Fibroblast of upper back skin (primary cell): ENCODE measurements at regions not wholly inside any gene's neighbourhood (a gene's known extent, or its start where the extent isn't known, plus 50 kb on each side); places are given as distances from the start of the nearest gene placed in this dataset.
"Not testable (repeated sequence)": the region's sequence is repeated elsewhere in the genome, so short reads cannot be mapped to it uniquely, and the experiment has no call there.

Experiments used
- DNase-seq: peaks from one replicate; pipeline ENCODE4 v3.0.0-alpha.2; 2013

DNA sequence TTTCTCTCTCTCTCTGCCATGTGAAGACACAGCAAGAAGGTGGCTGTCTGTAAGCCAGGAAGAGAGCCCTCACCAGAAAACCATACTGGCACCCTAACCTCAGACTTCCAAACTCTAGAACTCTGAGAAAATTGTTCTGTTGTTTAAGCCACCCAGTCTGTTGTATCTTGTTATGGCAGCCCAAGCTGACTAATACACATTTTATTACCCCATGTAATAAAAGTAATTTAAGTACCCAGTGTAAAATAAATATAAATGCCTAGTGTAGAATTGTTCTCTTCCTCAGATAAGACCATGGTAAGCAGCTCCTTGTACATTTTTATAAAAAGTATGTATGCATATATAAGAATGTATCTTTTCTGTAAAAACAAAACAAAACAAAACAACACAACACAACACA is 119.7 kb downstream of the DTL start:
- no peak for DNase-seq

DNA sequence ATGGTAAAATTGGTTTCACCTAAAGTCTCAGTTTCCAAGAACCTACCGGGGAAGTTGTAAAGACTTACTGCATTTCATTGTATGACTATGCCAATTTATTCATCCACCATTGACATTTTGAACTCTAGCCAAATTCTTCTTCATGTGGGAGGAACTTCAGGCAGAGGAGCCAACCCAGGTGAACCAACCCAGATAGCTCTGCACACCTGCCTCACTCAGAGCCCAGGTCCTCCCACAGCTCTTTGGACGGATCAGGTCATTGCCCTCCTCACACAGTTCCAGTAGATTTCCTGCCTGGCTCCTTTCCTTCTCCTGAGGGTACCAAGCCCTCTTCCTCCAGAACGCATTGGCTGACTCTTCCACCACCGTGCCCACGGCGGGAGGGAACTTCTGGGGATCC is 121.7 kb downstream of the DTL start:
- no peak for DNase-seq

DNA sequence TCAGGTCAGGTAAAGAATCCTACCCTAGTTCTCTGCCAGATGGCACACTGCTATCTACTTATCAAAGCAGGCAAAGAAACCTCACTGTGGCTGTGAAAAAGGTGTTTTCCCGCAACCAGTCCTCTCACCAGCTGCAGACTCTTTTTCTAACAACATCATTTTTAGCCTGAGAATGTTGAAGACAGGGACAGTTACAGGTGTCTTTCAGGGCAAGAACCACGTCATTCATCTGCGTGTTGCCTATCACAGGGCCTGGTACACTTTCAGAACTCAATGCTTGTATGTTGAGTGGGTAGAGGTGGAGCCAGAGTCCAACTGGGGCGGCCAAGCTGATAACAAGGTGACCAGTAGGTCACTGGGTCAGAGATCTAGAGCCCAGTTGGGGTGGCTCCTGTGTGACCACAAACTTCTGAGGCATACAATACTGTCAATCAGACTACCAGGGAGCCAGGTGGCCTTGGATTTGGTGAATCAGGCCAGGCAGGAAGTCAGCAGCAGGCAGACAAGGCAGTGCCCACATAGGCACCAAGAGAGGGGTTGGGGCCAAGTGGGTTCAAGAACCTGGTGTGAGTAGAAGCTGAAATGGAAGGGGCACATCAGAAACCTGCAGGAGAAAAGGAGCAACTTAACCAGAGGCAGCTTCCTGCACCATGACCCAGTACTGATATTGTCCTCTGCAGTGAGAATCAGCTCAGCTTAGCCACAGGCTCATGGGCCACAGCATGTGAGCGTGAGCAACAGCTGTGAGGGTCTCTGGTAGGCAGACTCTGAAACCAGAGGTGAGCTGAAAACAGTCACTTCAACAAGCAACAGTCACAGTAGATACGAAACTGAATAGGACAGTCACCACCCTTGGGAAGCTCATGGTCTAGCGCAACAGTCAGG is 123.6 kb downstream of the DTL start:
- DNase-seq = no peak

DNA sequence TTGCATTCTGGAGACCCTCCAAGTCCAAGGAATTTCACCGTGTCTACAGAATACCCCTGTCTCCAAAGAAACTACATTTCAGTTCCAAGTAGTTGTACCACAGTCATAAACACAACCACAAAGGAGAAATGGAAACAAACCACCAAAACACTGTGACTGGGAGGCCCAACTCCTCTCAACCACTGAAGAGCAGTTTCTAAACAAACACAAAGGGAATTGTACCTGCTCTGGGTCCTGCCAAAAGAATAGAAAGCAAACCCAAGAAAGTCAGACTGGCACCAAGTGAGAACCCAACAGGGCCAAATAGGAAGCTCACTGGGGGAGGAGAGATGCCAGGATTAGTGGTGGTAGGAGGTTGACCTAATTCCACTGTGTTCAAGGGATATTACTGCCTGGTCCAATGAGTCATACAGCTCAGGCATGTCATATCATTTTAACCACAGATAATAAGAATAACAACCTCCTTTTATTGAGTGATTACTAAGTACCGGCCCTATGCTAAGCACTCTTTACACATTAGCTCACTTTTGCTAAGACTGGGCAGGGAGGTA is 123.9 kb upstream of the PPP2R5A start:
- DNase-seq = peak; percentile 81

DNA sequence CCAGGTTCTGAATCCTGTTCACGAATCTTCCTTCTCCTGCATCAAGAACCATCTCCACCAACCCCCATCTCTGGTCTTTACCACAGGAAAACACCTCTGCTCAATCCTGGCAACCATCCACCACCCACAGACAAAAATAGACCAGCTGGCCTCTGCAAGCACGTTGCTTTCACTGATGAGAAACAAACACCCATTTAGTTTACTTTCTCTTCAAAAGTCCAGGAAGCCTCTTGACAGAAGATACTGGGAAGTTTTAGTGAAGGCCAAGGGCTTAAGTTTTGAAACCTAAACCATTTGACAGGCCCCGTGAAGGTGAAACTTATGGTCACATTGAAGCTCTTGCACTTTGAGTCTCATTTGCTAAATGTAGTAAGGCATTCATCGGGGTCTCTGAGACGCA is 122.6 kb upstream of the PPP2R5A start:
- DNase-seq = peak; percentile 67

DNA sequence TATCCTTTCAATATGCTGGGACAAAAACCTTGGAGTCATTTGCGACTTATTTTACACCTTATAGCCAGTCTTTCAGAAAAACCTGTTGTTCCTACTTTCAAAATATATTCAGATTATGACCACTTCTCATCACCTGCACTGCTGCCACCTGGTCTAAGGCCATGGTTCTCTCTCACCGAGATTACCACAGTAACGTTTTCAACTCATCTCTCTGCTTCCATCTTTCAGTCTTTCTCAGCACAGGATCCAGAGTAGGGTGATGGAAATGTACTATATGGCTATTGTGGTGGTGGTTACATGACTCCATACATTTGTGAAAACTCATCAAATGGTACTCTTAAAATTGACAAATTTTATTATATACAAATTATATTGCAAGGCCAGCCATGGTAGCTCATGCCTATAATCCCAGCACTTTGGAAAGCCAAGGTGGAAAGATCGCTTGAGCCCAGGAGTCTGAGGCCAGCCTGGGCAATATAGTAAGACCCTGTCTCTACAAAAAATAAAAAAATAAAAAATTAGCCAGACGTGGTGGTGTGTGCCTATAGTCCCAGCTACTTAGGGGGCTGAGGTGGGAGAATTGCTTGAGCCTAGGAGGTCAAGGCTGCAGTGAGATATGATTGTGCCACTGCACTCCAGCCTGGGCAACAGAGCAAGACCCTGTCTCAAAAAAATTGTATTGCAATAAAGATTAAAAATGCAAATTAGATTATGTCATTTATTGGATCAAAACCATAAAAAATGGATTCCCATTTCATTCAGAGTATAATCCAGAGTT is 120.9 kb upstream of the PPP2R5A start:
- DNase-seq = no peak

DNA sequence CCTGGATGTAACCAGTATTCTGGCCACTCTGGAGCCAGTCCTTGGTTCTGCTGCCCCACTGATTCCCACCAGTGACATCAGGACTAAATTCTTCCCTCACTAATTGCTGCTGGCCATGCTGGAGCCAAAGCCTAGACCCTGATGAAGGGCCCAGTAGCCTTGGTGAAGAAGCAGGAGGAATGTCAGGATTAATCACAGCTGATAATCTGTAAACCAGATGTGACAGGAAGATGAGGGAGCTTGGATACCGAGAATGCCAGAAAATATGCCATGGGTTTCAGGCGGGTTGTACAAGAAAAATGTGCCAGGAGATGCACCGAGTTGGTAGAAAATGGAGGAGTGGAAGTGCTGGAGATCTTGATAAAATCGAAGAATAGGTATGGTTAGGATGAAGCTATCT is 119.0 kb upstream of the PPP2R5A start:
- DNase-seq = no peak

DNA sequence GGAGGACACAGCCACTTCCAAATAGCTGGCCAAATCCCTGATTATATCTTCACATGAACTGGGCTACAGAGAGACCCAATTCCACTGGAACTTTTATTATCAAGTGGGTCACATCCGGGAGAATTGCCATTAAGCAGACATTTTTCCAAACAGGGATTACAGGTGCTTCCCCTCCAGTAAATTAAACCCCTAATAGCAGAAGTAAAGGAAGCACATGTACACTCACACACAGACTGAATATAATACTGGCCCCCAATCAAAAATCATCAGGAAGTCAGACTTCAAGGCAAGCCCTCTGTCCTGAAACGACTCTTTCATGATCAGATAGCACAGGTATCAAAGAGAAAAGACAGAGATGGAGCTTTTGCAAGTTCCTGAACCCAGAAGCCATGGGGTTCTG is 118.6 kb upstream of the PPP2R5A start:
- no peak for DNase-seq

DNA sequence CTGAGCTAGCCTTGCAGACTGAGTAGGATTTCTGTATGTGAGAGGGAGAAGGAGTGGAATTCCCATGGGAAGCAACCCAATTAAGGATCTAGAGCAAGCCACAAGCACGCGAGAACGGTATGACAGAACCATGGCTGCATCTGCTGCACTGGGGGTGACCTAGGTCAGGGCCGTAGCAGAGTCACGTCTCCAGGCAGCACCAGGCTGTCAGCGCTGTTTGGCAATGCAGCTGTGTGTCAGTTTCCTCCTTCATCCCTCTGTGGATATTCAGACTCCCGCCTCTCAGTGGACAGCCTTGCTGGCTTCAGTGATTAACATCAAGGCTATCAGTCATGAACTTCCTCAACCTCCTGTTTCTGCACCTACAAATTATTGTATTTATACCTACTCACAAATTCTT is 118.1 kb upstream of the PPP2R5A start:
- DNase-seq = peak; percentile 57

DNA sequence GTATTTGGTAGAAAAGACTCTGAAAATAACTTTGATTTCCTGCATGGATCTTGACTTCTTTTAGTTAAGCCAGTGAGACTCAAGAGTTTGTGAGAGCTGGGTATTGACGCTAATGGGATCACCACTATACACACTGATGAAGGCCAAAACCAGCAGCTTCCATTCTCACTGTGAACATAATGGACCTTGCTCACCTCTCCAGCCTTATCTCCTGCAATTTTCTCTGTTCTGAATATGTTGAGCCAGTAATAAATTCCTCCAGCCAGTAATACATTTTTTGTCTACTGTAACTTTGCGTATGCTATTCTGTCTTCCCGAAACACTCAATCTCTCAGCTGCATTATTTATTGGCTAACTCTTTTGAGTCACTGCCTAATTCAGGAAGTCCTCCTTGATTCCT is 111.6 kb upstream of the PPP2R5A start:
- DNase-seq = no peak

DNA sequence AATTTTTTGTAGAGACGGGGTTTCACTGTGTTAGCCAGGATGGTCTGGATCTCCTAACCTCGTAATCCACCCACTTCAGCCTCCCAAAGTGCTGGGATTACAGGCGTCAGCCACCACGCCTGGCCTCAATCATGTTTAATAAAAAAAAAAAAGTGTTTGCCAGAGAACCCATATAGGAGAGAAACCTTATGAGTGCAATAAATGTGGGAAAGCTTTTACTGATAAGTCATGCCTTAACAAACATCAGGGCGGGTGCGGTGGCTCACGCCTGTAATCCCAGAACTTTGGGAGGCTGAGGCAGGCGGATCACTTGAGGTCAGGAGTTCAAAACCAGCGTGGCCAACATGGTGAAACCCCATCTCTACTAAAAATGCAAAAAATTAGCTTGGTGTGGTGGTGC is 110.9 kb upstream of the PPP2R5A start:
- DNase-seq = not testable (repeated sequence)

DNA sequence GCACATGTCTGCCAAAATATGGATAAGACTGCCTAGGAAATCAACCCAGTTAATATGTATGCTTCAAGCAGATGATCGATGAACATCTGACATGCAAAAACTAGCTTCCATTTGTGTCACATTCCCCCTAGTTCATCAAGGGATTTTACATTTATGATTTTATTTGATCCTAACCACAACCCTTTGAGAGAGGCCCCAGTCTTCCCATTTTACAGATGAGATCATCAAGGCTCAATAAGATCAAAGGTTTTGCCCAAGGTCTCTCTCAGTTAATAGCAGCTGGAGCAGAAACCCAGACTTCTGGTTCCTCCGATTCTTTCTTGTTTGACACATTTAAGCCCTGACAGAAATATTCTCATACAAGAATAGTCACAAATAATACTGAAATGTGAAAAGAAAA is 107.7 kb upstream of the PPP2R5A start:
- DNase-seq = no peak

DNA sequence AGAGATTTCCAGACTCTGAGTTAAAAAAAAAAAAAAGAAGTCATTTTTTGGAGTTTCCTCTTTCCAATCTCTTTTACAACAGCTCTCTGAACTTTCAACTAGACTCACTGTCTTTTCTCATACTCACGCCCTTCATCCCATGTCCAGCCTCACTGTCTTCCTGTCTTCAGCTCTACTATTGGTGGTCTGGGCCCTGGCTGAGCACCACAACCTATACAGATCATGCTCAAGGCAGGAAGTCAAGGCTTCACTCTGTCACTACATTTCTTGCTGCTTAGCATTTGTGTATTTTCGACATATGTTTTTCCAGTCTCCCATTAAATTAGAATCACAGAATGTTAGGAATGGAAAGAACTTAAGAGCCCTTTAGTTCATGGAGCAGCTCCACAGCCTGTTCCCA is 106.4 kb upstream of the PPP2R5A start:
- peak; percentile 14 for DNase-seq

DNA sequence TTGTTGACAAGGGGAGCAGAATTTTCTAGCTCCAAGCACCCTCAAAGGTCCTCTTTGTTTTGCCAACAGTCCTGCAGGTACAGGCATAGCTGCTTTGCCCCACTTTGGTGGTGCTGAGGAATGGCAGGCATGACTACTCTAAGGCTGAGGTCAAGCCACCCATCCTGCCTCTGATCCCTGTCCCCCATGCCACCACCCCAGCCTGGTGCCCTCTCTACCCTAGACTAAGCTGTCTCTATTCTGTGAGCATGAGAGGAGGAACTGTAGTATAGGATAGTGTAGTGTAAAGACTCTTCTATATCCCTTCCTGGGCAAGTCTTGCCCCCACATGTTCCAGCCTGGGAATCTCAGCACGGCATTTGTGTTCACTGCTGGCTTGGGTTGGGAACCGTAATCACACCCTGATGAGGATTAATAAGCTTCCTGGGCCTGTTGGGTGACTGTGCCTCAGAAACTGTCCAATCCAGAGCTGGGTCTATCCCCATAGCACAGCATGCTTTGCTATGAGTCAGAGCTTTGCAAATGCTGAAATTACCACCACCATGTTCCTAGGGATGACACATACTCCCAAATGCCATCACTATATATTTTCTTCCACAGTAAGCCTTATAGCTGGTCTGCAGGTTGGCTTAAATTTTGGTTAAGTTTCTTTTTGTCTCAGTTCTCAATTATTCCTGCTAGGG is 105.7 kb upstream of the PPP2R5A start:
- peak; percentile 96 for DNase-seq

DNA sequence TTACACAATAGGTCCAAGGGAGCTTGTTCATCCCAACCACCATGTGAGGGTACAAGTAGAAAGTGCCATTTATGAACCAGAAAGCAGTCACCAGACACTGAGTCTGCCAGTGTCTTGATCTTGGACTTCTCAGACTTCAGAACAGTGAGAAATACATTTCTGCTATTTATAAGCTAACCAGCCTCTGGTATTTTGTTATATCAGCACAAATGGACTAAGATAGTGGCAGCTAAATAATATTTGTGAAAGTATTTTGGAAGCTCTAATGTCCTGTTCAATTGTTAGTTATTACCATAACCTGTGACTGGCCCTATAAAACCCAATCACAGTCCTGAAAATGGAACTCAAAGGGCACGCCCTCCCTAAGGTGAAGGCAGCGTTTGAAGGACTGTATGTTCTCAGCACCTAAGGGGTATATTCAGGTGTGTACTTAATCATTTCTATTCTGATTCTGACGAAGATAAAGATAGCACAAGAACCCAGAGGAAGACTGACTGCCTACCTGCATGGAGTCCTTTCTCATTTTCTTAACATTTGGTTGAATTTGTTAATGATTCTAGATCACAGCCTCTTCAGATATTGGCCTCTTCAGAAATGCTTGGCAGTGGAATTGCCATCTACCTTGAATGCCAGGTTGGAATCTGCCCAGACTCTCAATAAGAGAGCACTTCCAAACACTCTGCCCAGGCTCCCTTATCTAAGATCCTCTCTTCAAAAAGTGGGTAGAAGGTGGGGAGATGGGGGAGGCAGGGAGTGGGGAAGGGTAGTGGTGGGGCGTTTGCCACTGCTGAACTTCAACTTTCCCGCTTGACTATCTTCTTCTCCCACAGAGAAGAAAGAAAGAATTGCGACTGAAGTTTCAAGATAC is 104.0 kb upstream of the PPP2R5A start:
- DNase-seq = no peak

DNA sequence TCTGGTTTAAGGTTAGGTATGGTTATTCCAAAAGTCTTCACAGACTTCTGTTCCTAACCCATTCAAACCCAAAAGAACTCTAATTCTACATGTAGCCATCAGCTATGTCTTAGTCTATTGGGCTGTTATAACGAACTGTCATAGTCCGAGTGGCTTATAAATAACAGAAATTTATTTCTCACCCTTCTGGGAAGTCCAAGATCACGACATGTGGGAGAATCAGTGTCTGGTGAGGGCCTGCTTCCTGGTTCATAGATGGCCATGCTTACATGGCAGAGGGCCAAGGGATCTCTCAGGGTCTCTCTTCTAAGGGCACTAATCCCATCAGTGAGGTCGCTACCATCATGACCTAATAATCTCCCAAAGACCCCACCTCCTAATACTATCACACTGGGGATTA is 103.0 kb upstream of the PPP2R5A start:
- DNase-seq = no peak

DNA sequence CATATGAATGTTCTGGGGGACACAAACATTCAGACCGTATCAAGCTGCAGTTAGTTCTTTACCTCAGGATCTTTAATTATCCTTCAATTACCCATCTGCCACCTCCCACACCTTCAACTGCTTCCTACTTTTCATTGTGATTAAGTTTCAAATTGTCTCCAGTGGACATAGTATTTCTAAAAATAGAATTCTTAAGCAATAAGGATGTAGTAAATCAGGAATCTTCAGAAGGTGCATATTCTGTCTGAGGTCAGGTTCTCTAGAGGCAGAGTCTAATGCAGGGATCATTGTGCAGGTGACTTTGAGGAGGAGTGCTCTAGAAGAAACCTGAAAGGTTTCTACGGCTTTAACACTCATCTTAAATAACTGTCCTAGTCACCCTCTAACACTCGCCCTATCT is 102.6 kb upstream of the PPP2R5A start:
- no peak for DNase-seq

DNA sequence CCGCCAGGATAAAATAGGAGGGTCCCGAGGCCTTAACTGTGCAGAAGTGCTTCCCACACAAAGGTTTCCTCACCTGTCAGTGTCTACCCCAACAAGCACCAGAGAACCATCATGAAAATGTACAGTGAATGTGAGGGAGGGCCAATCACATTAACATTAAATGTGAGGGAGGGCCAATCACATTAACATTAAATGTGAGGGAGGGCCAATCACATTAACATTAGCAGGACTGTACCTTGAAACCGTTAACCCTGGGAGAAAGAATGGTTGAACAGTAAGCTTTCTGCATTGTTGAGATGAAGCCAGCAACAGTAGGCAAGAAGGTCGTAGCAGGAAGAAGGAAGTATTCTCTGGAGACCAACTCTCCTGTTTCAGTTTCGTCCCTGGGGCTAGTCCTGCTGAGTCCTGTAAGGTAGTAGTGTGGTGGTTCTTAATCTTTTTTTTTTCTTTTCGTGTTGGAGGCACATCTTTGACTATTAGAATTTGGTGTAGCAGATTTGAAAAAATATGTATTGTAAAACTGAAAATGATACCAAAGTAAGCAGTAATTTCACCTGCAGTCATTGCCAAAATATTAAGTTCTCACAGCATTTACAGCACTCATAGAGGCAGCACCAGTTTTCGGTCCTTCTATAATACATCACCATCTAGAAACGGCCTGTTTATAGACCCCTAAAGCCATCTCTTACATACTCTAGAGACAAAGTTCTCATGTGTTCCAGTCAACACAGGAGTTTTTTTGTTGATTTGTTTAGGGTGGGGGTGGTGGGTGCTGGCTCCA is 98.6 kb upstream of the PPP2R5A start:
- no peak for DNase-seq

DNA sequence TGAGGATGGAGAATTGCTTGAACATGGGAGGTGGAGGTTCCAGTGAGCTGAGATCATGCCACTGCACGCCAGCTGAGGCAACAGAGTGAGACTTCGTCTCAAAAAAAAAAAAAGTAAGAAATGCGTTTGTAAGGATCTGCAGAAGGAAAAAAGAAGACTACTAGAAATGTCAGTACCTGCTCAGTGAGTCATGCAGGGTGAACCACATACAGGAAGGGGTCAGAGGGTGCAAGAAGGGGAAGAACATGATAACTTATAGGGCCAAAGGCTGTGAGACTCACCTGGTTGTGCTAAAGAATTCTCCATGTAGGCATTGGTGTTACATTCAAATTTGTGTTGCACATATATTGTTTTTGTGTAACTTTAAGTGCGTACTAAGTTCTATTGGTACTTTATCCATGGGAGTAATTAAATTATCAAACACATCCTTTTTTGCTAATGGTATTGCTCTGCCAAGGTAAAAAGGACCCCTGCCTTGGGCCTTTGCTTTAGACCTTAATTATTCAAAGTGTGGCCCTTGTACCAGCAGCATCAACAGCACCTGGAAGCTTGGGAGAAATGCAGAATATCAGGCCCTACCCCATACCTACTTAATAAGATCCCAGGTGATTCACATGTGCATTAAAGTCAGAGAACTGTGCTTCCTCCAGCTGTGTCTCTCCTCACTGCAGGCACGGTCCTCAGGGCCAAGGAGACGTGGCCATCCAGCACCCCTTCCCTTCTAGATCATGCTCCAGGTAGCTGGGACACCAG is 96.4 kb upstream of the PPP2R5A start:
- no peak for DNase-seq

DNA sequence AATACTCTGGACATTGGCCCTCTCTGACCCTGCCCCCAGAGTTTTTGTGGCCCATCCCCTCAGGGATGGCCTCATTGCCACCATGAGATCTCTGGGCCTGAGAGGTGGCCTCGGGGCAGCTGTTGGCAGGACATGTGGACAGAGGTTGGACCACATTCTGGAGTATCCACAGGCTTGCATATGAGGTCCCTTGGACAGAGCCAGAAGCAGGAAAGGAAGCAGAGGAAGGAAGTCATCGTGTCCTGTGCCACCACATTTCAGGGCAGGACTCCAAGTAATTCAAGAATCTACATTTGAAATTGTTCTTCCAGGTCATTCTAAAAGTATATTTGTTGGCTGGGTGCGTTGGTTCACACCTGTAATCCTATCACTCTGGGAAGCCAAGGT is 95.9 kb upstream of the PPP2R5A start:
- DNase-seq = no peak

DNA sequence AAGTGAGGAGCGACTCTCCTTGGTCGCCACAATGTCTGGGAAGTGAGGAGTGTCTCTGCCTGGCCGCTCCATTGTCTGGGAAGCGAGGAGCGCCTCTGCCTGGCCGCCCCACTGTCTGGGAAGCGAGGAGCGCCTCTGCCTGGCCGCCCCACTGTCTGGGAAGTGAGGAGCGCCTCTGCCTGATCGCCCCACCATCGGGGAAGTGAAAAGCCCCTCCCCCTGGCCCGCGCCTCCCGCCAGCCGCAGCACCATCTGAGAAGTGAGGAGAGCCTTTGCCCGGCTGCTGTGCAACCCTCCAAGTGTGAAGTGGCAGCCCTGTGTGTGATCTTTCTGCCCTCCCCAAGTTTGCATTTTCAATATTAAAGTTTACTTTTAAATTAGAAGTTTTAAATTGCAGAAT is 95.0 kb upstream of the PPP2R5A start:
- DNase-seq = no peak
